Inflammatory macrophage treated with lipopolysaccharide for 1 hour (primary cell): ENCODE measurements at regions not wholly inside any gene's neighbourhood (a gene's known extent, or its start where the extent isn't known, plus 50 kb on each side); places are given as distances from the start of the nearest gene placed in this dataset.

ENCODE experiments used
- DNase-seq, 2 donors: peaks; one replicate each; pipeline ENCODE4 v3.0.0-alpha.2; 2020 to 2022

GRCh38 chr12:13275241-13276085 is 78.9 kb downstream of the EMP1 start:
- DNase-seq = no peak

- no peak for DNase-seq
These were observed 77.3 kb downstream of the EMP1 start for GRCh38 chr12:13273850-13274249.

- no peak for DNase-seq
These were observed 76.6 kb downstream of the EMP1 start for GRCh38 chr12:13273097-13273496.

GRCh38 chr12:13270817-13271216 is 74.3 kb downstream of the EMP1 start:
- DNase-seq = no peak
